Breast epithelium (tissue), 3 donors: ENCODE measurements at regions not wholly inside any gene's neighbourhood (a gene's known extent, or its start where the extent isn't known, plus 50 kb on each side); places are given as distances from the start of the nearest gene placed in this dataset.

Experiments
- CTCF ChIP-seq, 3 donors: fragments of 450-650 bp; IDR thresholded peaks; one replicate each; pipeline ENCODE4 v1.5.1; 2016 to 2017; ENCODE audit warnings: antibody characterized with exemption in 3 of 3, mild to moderate bottlenecking in 3 of 3, moderate library complexity in 3 of 3
- POLR2A ChIP-seq: fragments of 450-650 bp; IDR thresholded peaks from one replicate; pipeline ENCODE4 v1.6.1; 2016; ENCODE audit warnings: antibody characterized with exemption, mild to moderate bottlenecking, moderate library complexity
- POLR2AphosphoS5 ChIP-seq, 3 donors: sonication (generic); formaldehyde crosslinking; IDR thresholded peaks; one replicate each; pipeline ENCODE4 v1.6.1; 2017; ENCODE audit warnings: antibody characterized with exemption in 3 of 3

- TF ChIP-seq POLR2A, result no peak
- no peak for TF ChIP-seq CTCF (IDR thresholded peaks at IDR 0.05)
- TF ChIP-seq POLR2AphosphoS5 (IDR thresholded peaks at IDR 0.05), result no peak
These were observed 155.9 kb upstream of the DYNLRB2 start for GRCh38 chr16:80384862-80385261.
